GM12872 (cell line): ENCODE measurements at regions not wholly inside any gene's neighbourhood (a gene's known extent, or its start where the extent isn't known, plus 50 kb on each side); places are given as distances from the start of the nearest gene placed in this dataset.

ENCODE experiments used
- TF ChIP-seq, protein P1 (sequence below): IDR thresholded peaks from 3 replicates; pipeline ENCODE4 v1.5.1; 2011; ENCODE audit warnings: low read depth, mild to moderate bottlenecking, low read length, moderate library complexity; ENCODE audit not compliant: insufficient read depth

DNA sequence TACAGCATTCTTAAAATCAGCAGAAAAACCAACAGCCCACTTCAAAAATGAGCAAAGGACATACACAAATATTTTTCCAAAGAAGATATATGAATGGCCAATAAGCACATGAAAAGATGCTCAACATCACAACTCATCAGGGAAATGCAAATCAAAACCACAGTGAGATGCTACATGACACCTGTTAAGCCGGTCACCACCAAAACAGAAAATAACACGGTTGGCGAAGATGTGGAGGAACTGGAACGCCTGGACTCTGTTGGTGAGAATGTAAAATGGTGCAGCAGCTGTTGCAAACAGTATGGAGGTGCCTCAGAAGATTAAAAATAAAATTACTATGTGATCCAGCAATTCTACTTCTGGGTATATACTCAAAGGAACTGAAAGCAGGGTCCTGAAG is 184.8 kb downstream of the INHBB start:
- TF ChIP-seq, protein P1, sequence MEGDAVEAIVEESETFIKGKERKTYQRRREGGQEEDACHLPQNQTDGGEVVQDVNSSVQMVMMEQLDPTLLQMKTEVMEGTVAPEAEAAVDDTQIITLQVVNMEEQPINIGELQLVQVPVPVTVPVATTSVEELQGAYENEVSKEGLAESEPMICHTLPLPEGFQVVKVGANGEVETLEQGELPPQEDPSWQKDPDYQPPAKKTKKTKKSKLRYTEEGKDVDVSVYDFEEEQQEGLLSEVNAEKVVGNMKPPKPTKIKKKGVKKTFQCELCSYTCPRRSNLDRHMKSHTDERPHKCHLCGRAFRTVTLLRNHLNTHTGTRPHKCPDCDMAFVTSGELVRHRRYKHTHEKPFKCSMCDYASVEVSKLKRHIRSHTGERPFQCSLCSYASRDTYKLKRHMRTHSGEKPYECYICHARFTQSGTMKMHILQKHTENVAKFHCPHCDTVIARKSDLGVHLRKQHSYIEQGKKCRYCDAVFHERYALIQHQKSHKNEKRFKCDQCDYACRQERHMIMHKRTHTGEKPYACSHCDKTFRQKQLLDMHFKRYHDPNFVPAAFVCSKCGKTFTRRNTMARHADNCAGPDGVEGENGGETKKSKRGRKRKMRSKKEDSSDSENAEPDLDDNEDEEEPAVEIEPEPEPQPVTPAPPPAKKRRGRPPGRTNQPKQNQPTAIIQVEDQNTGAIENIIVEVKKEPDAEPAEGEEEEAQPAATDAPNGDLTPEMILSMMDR: no peak

DNA sequence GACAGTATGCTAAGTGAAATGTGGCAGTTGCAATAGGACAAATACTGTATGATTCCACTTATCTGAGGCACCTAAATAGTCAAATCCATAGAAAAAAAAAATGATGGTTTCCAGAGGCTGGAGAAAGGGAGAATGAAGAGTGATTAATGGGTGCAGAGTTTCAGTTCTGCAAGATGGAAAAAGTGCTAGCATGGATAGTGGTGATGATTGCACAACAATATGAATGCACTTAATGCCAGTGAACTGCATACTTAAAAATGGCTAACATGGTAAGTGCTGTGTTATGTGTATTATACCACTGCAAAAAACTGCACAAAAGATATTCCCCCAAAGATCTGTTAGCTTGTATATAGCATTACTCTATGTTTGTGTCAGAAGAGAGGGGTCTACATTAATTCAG is 185.4 kb downstream of the INHBB start:
- TF ChIP-seq, protein P1: no peak

DNA sequence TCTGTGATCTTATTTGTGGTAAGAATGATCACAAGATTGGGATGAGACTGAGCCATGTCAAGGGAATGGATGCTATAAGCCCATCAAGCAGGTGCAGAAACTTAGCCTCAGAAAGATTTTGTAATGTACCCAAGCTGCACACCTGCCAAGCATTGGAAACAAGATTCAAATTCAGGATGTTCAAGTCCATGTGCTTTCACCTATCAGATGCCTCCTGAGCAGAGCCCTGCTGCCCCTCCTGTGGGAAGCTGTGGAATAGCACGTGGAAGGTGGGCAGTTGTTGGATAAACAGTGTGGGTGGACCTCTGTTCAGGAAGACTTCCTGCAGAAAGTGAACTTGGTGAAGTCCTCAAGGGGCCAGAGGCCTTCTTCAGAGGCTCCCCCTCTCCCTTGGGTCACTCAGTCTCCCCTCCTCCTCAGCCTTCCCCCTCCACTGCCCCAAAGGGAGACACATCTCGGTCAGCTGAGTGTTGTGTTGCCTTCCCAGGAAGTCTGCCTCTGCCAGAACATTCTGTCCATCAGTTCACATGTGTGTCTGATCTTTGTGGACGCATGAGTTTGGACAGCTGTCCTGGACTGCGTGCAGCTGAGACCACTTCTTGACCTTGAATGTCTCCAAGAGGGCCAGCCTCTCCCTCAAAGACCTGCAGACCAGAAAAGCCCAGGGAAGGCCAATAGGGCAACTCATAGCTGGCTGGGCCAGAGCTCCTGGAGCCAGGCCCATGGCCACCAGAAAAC is 186.1 kb downstream of the INHBB start:
- TF ChIP-seq, protein P1: no peak

DNA sequence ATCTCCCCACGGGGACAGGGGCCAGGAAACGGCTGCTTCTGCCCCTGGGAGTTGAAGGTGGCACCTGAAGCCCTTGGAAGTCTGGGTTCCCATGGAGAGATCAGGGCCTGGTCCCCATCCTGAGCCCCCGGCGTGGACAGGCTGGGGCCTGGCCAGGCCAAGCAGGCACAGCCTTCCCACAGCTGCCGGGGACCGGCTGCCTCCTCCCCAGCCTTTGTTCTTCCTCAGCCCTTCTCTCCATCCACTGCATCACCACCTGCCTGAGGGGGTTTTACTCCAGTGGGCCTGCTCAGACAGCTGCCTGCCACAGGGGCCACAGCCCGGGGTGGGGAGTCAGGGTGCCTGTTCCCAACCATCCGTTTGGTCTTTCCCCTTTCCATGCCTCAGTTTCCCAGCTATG is 187.7 kb downstream of the INHBB start:
- TF ChIP-seq, protein P1: no peak

DNA sequence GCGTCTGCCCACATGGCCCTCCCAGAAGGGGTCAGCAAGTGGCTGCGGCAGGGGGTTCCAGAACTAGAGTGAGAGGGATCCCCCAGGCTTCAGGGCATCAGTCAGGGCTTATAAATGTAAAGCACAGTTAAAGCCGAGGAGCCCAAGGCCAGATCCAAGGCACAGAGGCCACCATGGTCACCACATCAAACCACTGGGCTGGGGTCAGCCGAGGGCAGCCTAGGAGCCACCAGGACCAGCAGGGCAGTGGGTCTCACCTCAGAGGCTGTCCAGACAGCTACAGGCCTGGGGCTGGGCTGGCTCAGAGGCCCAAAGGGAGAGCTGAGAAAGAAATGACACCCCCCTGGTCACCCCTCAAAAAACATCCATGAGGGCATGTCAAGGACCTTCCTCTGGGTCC is 188.5 kb downstream of the INHBB start:
- TF ChIP-seq, protein P1: no peak

DNA sequence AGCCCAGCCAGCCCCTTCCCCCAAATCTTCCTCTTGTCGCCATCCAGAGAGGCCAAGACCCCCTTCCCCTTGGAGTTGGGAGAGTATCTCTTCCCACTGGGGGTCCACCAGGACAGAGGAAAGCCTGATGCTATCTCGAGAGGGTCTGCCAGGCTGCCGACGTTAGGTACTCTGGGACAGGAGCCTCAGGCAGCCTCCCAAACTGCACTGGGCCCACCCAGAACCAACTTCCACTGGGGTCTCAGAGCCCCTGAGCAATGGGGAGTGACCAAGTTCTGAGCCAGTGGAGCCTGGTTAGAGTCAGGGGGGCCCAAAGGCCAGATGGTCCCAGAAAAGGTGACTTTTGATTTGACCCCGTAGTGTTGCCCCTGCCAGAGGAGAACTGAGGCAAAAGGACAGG is 189.1 kb downstream of the INHBB start:
- TF ChIP-seq, protein P1: no peak

DNA sequence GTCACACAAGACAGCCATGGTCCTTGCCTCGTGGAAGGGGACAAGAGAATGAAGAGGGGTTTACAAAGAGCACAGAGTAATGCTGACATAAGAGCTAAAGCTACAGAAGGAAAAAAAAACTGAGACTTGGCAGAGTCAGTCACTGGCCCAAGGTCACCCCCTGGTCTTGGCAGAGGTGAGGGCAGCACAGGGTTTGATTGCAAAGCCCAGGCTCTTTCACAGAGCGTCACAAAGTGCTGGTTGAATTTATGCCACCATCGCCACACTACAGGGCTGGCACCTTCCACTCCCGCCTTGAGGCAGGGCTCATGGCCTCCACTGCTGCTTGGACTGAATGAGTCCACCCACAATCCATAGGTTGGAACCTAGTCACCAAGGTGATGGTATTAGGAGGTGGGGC is 190.2 kb downstream of the INHBB start:
- TF ChIP-seq, protein P1: no peak
